Gastrocnemius medialis (tissue), 4 donors: ENCODE measurements at regions not wholly inside any gene's neighbourhood (a gene's known extent, or its start where the extent isn't known, plus 50 kb on each side); places are given as distances from the start of the nearest gene placed in this dataset.

Source experiments
- ATAC-seq, 2 donors: fragments of 150-250 bp; one replicate each; pipeline ENCODE4 v1.9.1; 2016
- DNase-seq, 2 donors: peaks; one replicate each; pipeline ENCODE4 v3.0.0-alpha.2; 2019
- H3K27ac ChIP-seq, 4 donors: fragments of 200-600 bp; sonication (generic); 1 replicate in 1 of 4; 2 replicates in 3 of 4; pipeline ENCODE4 v1.5.1; 2016 to 2018; ENCODE audit warnings: mild to moderate bottlenecking in 2 of 4, moderate library complexity in 1 of 4
- H3K27me3 ChIP-seq, 3 donors: fragments of 200-600 bp; sonication (generic) in 2 of 3; 1 replicate in 1 of 3; 2 replicates in 2 of 3; pipeline versions ENCODE4 v1.5.1 to v1.6.0; 2016 to 2019; ENCODE audit warnings: mild to moderate bottlenecking in 1 of 3, moderate library complexity in 1 of 3
- H3K36me3 ChIP-seq, 2 donors: fragments of 200-600 bp; sonication (generic) in 1 of 2; one replicate each; pipeline ENCODE4 v1.5.1; 2017 to 2018
- H3K4me1 ChIP-seq, 2 donors: fragments of 200-600 bp; sonication (generic) in 1 of 2; one replicate each; pipeline ENCODE4 v1.5.1; 2016 to 2017; ENCODE audit warnings: mild to moderate bottlenecking in 2 of 2
- H3K4me3 ChIP-seq, 4 donors: fragments of 200-600 bp; sonication (generic) in 3 of 4; 1 replicate in 1 of 4; 2 replicates in 3 of 4; pipeline ENCODE4 v1.5.1; 2016 to 2019; ENCODE audit warnings: mild to moderate bottlenecking in 2 of 4
- H3K9me3 ChIP-seq, 3 donors: fragments of 200-600 bp; sonication (generic) in 2 of 3; 1 replicate in 1 of 3; 2 replicates in 2 of 3; pipeline ENCODE4 v1.5.1; 2016 to 2019
- POLR2A ChIP-seq, 2 donors: fragments of 450-650 bp; IDR thresholded peaks; one replicate each; pipeline ENCODE4 v1.6.1; 2017; ENCODE audit warnings: antibody characterized with exemption in 2 of 2, mild to moderate bottlenecking in 2 of 2, moderate library complexity in 2 of 2
- in situ Hi-C, 4 donors: fragments of 200-750 bp; cut with MboI; loops; one replicate each; pipeline versions ENCODE4 v1.15.0 to v1.8.0; 2017; ENCODE audit warnings: low sequenced_read_pairs in 4 of 4
- intact Hi-C: fragments of 100-400 bp; cut with DNase I; formaldehyde crosslinking; loops from one replicate; pipeline ENCODE4 v1.15.1; 2023; ENCODE audit warnings: low total_unique reads
- TF ChIP-seq, protein P1 (sequence below), 5 experiments: fragments of 450-650 bp in 3 of 5; fragments of 200-600 bp in 2 of 5; sonication (generic) in 2 of 5; IDR thresholded peaks in 4 of 5; conservative IDR thresholded peaks in 1 of 5; 1 replicate in 4 of 5; 2 replicates in 1 of 5; pipeline ENCODE4 v1.5.1; 2016 to 2019; ENCODE audit warnings: antibody characterized with exemption in 5 of 5, mild to moderate bottlenecking in 3 of 5, moderate library complexity in 3 of 5

GRCh38 chr4:81375745-81376144, 96.0 kb downstream of the RASGEF1B start:
- ATAC-seq (no peak), DNase-seq (no peak)
- intact Hi-C loops (no loop called here), in situ Hi-C loops (no loop called here)
- Histone ChIP-seq H3K27ac (no peak overlapping the region), H3K4me1 (no peaks in the 10 kb centered on the region), H3K36me3 (no peaks in the 10 kb centered on the region), H3K4me3 (no peak overlapping the region), H3K27me3 (no peaks in the 10 kb centered on the region), H3K9me3 (no peaks in the 10 kb centered on the region)
- TF ChIP-seq POLR2A (IDR thresholded peaks at IDR 0.05) = no peak
- TF ChIP-seq, protein P1, sequence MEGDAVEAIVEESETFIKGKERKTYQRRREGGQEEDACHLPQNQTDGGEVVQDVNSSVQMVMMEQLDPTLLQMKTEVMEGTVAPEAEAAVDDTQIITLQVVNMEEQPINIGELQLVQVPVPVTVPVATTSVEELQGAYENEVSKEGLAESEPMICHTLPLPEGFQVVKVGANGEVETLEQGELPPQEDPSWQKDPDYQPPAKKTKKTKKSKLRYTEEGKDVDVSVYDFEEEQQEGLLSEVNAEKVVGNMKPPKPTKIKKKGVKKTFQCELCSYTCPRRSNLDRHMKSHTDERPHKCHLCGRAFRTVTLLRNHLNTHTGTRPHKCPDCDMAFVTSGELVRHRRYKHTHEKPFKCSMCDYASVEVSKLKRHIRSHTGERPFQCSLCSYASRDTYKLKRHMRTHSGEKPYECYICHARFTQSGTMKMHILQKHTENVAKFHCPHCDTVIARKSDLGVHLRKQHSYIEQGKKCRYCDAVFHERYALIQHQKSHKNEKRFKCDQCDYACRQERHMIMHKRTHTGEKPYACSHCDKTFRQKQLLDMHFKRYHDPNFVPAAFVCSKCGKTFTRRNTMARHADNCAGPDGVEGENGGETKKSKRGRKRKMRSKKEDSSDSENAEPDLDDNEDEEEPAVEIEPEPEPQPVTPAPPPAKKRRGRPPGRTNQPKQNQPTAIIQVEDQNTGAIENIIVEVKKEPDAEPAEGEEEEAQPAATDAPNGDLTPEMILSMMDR (IDR thresholded peaks at IDR 0.05 in 4 of 5, conservative IDR thresholded peaks at IDR 0.05 in 1 of 5) = no peak

GRCh38 chr4:81369886-81370285, 101.8 kb downstream of the RASGEF1B start:
- in situ Hi-C loops (no loop called here), intact Hi-C loops (loop anchor here (1.0 kb wide), 1 partner anchor 12 kb away; no protein-coding TSS in a partner anchor)
- H3K9me3 ChIP-seq = no peaks in the 10 kb centered on the region
- H3K36me3 ChIP-seq = no peaks in the 10 kb centered on the region
- no peaks in the 10 kb centered on the region for H3K4me1 ChIP-seq
- TF ChIP-seq, protein P1 (IDR thresholded peaks at IDR 0.05 in 4 of 5, conservative IDR thresholded peaks at IDR 0.05 in 1 of 5) = no peak
- TF ChIP-seq POLR2A (IDR thresholded peaks at IDR 0.05) = no peak
- no peak for DNase-seq
- no peak overlapping the region for H3K4me3 ChIP-seq
- ATAC-seq = no peak
- H3K27me3 ChIP-seq = no peaks in the 10 kb centered on the region
- H3K27ac ChIP-seq = no peak overlapping the region

- Histone ChIP-seq H3K27me3 (no peaks in the 10 kb centered on the region), H3K9me3 (no peaks in the 10 kb centered on the region), H3K27ac (no peak overlapping the region), H3K36me3 (no peaks in the 10 kb centered on the region), H3K4me1 (no peaks in the 10 kb centered on the region), H3K4me3 (no peak overlapping the region)
- intact Hi-C loops = no loop called here
- no peak for TF ChIP-seq POLR2A (IDR thresholded peaks at IDR 0.05)
- TF ChIP-seq, protein P1 (IDR thresholded peaks at IDR 0.05 in 4 of 5, conservative IDR thresholded peaks at IDR 0.05 in 1 of 5) = no peak
- no peak for DNase-seq
- no peak for ATAC-seq
- in situ Hi-C loops = no loop called here
These were observed 104.9 kb downstream of the RASGEF1B start for GRCh38 chr4:81366779-81367178.

- no peaks in the 10 kb centered on the region for H3K9me3 ChIP-seq
- H3K27ac ChIP-seq = no peak overlapping the region
- intact Hi-C loops = no loop called here
- ATAC-seq (no peak), DNase-seq (no peak)
- no peaks in the 10 kb centered on the region for H3K27me3 ChIP-seq
- in situ Hi-C loops = no loop called here
- H3K4me1 ChIP-seq = no peaks in the 10 kb centered on the region
- TF ChIP-seq, protein P1 (IDR thresholded peaks at IDR 0.05 in 4 of 5, conservative IDR thresholded peaks at IDR 0.05 in 1 of 5) = no peak
- TF ChIP-seq POLR2A (IDR thresholded peaks at IDR 0.05) = no peak
- H3K4me3 ChIP-seq = no peak overlapping the region
- no peaks in the 10 kb centered on the region for H3K36me3 ChIP-seq
These were observed 111.0 kb downstream of the RASGEF1B start for GRCh38 chr4:81360737-81361136.

DNA sequence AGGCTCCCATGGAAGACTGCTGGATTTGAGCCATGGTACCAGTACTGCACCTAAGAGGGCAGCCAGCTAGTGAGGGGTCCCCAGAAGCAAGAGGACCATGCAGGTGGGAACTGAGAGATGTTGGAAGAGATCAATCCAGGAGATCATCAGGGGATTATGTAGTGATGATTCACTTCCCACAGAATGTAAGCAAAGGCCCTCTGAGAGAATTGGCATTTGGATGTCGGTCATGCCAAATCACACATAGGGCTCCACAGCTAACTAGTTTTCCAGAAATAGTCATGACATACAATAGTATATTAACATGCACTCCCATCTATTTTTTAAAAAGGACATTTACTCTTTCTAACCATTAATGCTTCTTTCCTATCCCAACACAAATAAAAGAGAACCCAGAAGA, 112.5 kb downstream of the RASGEF1B start:
- Histone ChIP-seq H3K27me3 (no peaks in the 10 kb centered on the region), H3K9me3 (no peaks in the 10 kb centered on the region), H3K36me3 (no peaks in the 10 kb centered on the region), H3K4me1 (no peaks in the 10 kb centered on the region), H3K27ac (no peak overlapping the region), H3K4me3 (no peak overlapping the region)
- no peak for DNase-seq
- intact Hi-C loops (no loop called here), in situ Hi-C loops (loop anchor here in 1 of 4 donors (10.0 kb wide), 1 partner anchor 284 kb away; no protein-coding TSS in a partner anchor)
- no peak for TF ChIP-seq POLR2A (IDR thresholded peaks at IDR 0.05)
- TF ChIP-seq, protein P1 (IDR thresholded peaks at IDR 0.05 in 4 of 5, conservative IDR thresholded peaks at IDR 0.05 in 1 of 5) = no peak
- no peak for ATAC-seq
